NCI-H146 treated with DMSO at 0.1 percent for 48 hours (cell line): ENCODE measurements at regions not wholly inside any gene's neighbourhood (a gene's known extent, or its start where the extent isn't known, plus 50 kb on each side); places are given as distances from the start of the nearest gene placed in this dataset.
"Not testable (repeated sequence)": the region's sequence is repeated elsewhere in the genome, so short reads cannot be mapped to it uniquely, and the experiment has no call there.

Source experiments
- DNase-seq: peaks from one replicate; lab custom pipeline; 2025; ENCODE audit not compliant: unreplicated experiment; lab: John Stamatoyannopoulos, UW

GRCh38 chr4:189784651-189785050 lies 156.0 kb upstream of the FRG1 start:
- DNase-seq = no peak

GRCh38 chr4:189785257-189785656 lies 155.4 kb upstream of the FRG1 start:
- DNase-seq = no peak

DNA sequence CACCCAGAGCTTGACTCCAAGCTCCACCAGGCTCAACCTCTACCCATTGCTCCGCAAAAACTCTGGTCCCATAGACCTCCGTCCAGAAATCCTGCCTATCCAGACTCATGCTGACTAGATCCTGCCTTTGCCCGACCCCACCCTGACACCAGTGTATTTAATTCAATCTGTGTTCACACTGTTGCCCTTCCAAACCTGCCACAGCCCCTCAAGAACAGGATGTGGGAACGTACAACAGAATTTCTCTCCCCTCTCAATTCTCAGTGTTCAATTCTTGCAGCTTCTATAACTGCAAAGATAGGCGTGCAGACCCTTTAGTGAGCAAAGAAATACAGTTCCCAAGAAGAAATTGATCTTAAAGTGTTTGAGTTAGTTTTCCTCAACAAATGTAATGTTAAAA lies 154.2 kb upstream of the FRG1 start:
- no peak for DNase-seq

DNA sequence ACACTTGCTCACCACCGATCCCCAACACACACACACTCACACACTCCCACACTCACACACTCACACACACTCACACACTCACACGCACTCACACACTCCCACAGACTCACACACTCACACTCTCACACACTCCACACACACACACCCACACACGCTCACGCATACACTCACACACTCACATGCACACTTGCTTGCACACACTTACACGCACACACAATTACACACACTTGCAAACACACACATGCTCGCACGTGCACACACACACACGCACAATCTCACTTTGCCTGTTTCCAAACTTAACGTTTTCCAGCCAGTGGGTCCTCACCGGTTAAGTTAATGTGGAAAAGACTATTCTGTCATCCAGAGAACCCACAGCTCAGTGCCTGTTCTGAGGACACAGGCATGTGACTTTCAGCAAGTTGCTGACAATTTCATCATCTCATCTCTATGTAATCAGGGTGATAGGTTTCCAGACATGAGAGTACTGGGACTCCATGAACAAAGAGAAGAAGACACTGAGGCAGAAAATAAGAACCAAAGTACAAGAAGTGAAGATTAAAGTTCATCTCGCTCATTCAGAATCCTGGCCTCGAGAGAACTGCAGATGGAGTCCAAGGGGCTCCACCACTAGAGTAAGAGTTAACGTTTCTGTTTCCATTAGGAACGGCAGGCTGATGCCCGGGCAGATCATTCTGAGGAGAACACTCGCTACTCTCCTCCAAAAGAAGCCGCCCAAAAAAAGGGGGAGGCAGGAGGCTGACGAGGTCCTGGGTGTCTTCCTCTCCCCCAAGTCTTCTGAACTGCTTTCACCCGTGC lies 153.2 kb upstream of the FRG1 start:
- DNase-seq = no peak

DNA sequence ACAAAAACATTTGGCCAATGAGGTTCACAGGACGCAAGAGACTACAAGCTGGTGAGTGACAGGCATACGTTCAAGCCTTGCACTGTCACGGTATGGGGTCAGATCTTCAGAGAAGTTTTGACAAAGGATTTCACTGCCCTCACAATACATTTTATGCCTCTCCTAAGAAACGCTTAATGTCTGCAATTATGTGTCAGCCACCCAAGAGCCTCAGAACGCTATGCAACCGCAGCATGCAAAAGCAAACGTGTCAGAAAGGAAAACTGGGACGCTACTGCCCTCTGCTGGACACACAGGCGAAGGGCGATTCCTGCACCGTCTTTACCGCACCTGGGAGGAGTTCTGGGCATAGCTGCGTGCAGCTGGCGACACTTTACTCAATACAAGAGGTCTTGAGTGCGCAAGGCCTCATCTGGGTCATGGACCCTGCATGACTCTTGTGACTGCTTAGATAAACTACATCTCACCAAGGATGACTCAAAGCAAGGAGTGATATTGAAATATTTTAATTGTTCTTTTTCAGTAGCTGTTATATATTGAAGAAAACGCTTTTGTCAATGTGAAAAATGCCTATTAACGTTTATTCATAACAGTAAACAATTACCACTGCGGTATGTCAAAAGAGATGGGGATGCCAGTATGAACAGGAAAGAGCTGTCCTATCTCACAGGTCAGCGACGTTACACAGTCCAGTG lies 147.6 kb upstream of the FRG1 start:
- no peak for DNase-seq

DNA sequence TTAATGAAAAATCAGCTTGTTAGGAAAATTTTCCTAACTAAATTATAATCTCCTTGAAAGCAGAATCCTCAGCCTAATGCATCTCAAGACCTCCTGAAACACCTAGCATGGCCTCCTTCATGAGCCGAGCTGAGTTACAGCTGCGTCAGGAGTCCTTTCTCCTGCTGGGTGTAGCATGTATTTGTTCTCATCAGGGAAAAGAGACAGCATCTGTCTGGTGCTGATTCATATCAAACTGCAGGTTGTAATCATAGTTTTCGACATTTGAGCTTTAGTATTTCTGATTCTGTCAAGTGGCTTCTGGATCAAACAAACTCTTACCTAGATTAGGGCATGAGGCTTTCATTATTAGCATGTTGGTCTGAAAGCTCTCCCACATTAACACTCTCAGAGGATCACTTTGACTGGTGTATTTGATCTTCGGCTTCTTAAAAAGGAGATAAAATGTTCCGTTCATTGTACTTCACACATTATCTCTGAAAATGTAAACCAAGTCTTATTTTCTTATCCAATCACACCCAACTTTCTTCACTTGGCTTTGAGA lies 140.1 kb upstream of the FRG1 start:
- no peak for DNase-seq

DNA sequence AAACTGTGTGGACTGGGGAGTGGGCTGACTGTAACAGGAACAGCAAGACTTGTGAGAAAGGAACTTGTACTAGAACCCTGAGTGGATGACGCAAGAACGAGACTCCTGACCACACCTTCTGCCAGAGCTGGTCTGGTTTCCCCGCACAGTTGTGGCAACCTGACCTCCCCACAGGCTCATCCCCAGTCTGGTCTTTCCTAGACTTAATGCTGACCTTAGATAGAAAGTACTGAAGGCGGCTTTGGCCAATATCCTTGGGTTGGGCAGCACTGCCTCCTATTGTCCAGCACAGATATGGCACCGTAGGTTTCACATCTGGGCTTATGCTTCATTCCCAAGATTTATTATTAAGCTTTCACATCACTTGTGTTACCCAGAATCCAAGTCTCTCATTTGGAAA lies 137.8 kb upstream of the FRG1 start:
- no peak for DNase-seq

DNA sequence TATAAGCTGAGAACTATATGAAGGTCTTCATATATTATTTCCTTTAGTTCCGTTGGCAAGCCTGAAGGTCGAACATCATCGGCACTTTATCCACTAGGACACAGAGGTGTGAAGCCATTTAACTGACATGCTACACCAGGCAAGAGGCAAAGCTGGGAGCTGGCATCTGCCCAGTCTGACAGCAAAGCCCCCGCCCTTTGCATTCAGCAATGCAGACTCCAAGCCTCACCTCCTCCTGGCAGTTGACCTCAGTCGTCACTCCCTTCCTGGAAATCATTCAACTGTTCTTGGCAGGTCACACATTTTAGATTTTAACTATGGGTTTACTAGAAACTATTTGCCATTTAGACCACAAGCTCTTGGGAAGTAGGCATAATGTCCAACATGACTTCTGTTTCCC lies 135.8 kb upstream of the FRG1 start:
- no peak for DNase-seq

DNA sequence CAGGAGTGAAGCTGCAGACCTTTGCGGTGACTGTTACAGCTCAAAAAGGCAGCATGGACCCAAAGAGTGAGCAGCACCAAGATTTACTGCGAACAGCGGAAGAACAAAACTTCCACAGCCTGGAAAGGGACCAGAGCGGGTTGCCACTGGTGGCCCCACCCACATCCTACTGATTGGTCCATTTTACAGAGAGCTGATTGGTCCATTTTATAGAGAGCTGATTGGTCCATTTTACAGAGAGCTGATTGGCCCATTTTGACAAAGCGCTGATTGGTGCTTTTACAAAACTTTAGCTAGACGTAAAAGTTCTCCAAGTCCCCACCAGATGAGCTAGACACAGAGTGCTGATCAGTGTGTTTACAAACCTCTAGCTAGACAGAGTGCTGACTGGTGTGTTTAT lies 134.2 kb upstream of the FRG1 start:
- no peak for DNase-seq

DNA sequence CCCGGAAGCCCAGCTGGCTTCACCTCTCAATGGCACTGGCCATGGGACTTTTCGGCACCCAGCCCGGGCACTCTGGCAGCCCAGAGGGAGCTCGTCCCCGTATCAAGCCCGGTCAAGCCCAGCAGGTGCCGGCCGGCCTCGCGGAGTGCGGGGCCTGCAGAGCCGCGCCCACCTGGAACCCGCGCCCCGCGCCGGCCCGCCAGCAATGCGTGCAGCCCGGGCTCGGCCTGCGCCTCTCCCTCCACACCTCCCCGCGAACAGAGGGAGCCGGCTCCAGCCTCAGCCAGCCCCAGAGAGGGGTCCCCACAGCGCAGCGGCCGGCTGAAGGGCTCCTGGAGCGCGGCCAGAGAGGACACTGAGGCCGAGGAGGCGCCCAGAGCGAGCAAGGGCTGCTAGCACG lies 133.6 kb upstream of the FRG1 start:
- DNase-seq = no peak

DNA sequence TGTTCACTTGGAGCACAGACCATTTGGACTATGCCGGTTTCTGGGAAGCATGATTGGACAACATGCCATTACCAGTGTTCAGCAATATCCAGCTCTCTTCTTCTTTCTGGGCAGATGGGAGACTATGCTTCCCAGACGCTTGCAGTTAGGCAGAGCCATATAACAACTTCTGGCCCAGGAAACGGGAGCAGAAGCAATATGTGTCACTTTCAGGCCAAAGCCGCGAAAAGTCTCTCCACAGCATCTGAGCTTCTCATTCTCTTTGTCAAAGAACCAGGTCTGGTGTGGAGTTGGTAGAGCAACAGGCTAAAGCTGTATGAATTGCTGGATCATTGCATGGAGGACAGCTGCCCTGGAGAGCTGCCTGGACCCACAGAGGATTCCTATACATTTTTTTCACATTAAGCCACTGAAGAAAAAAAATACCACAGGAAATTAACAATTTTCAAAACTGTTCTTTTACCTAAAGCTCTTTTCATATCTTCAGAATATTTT lies 131.4 kb upstream of the FRG1 start:
- no peak for DNase-seq

- DNase-seq = no peak
These were observed 130.8 kb upstream of the FRG1 start for GRCh38 chr4:189809839-189810238.

DNA sequence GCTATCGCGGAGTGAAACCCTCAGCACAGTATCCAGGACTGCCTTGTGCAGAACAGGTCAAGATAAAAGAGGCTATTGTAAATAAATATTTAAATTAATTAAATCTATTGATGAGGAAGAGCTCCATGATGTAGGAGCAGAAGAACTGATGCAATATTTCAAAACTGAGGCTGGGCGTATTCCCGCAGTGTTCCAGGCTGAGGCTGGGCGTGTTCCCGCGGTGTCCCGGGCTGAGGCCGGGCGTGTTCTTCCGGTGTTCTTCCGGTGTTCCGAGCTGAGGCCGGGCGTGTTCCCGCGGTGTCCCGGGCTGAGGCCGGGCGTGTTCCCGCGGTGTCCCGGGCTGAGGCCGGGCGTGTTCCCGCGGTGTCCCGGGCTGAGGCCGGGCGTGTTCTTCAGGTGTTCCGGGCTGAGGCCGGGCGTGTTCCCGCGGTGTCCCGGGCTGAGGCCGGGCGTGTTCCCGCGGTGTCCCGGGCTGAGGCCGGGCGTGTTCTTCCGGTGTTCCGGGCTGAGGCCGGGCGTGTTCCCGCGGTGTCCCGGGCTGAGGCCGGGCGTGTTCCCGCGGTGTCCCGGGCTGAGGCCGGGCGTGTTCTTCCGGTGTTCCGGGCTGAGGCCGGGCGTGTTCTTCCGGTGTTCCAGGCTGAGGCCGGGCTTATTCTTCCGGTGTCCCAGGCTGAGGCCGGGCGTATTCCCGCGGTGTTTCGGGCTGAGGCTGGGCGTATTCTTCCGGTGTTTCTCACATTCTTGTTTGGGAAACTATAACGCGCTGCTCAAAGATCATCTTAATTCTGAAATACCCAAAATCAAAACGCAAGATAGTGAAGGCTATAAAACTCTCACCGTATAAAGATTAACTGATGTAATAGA lies 130.1 kb upstream of the FRG1 start:
- not testable (repeated sequence) for DNase-seq

DNA sequence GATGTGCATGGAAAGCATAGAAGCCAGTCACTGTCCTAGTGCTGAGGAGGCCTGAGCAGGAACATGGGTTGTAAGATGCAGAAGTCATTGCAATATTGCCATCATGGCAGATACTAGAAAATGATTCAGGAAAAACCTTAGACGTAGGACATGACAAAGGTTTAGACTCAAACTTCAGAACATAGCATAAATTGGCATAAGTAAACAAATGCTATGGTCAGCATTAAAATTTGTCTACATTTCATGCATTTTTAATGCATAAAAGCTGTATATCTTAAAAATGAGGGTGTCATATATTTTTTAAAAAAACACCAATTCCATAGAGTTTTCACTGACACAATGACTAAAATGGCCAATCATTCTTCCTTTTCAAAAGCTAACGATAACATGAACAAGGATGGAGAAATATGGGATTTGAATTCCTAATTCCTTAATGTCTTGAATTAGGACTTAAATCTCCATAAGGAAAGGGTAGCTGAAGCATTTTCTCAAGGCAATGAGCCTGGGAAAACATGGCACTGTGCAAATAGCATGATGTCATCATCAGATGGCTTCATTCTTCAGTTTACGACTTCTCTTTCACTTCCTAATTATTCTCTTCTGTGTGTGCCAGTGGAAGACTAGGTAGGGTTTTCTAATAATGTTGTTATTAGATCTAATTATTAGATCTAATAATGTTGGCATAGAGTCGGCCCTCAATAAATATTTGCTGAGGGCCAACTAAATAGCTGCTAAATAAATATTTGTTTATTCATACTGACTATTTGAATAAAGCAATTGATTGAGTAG lies 125.1 kb upstream of the FRG1 start:
- no peak for DNase-seq

GRCh38 chr4:189822326-189822725 lies 118.3 kb upstream of the FRG1 start:
- DNase-seq = no peak

DNA sequence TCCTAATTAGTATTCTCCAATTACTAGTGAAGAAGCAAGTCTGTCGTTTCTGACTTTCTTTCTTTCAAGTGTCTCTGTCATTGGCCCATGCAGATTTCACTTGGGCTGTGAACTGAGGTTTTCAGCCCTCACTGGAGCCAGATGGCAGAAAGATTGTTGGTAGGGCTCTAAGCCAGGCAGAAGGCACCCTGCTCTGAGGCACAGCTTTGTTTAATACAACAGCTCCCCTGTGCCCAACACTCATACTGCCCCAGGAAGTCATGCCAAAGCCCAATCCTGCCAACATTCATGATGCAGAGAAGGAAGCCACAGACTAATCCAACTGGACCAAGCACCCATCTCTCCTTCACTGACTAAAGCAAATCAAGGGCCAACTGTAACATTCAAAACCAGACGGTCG lies 117.1 kb upstream of the FRG1 start:
- no peak for DNase-seq

DNA sequence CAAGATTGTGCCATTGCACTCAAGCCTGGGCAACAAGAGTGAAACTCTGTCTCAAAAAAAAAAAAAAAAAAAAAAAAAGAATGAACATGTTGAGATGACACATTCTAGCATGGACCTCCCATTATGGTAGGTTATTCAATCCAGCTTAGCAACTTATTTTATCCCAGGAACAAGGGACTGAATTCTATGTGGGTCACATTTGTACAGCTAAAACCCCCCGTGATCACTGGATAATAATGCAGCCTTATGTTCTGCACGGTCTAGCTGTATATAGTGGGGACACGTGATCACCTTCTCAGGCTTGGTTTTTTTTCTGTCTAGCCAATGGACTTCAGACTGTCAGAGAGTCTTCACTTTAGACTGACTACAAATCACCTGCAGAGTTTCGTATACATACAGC lies 115.2 kb upstream of the FRG1 start:
- no peak for DNase-seq

DNA sequence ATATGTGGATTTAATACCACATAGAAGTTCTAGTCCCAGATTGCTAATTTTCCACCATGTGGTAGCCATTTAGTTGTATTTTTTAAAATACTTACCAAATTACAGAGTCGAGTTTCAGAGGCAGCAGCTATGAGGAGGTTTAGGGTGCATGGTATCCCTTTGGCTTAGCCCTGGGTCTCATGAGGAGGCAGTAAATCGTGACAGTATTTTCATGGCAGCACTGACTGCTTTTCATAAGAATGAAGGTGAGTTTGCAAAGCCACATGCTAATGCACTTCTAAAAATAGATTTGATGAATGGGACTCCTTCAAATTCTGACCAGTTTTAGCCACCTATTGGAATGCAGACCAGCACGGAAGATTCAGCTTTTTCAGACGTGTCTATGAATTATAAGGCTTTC lies 114.0 kb upstream of the FRG1 start:
- DNase-seq = no peak

DNA sequence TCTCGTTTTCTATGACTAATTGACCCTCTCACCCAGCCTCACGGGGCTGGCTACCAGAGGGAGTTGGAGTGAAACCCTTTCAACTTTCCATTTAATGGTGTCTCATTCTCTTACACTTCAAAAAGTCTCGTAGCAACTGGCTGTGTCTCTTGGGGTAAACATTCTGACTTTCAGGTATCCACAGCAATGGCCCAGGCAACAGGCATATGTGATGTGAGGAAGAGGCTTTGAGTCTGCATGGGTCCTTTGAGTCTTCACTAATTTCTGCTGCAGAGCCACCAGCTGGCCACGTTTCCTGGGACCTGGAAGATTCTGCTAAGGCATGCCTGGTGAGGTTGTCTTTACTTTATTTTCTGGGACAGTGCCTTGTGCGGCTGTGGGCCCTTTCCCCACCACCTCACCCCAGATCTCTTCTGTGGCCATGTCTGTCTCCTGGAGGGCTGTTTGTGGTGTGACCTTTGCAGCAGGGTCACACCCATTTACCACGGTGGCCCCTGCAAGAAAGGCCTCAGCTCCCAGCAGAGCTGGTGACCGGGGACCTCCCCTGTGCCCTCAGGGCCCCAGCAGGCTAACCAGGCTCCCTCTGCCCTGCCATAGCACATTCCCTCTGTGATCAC lies 112.5 kb upstream of the FRG1 start:
- no peak for DNase-seq

- no peak for DNase-seq
These were observed 108.1 kb upstream of the FRG1 start for GRCh38 chr4:189832528-189832927.
